Keratinocyte (primary cell): ENCODE measurements at regions not wholly inside any gene's neighbourhood (a gene's known extent, or its start where the extent isn't known, plus 50 kb on each side); places are given as distances from the start of the nearest gene placed in this dataset.

Experiments used
- DNase-seq: peaks from one replicate; pipeline ENCODE4 v3.0.0-alpha.2; 2011; ENCODE audit warnings: low read depth, missing footprints, low spot score
- FAIRE-seq: peaks from 2 replicates; lab custom pipeline; 2011; peaks lifted over from hg19 to GRCh38; lab: Jason Lieb, UNC
- H2AFZ ChIP-seq: 2 replicates; pipeline ENCODE4 v1.6.0; 2012; ENCODE audit warnings: low read length, control low read depth, inconsistent platforms; ENCODE audit not compliant: control insufficient read depth
- H3K27ac ChIP-seq: 2 replicates; pipeline ENCODE4 v1.5.1; 2011; ENCODE audit warnings: low read length; ENCODE audit not compliant: control insufficient read depth, insufficient read depth
- H3K27me3 ChIP-seq: 3 replicates; pipeline ENCODE4 v1.6.0; 2011; ENCODE audit warnings: low read length; ENCODE audit not compliant: control insufficient read depth, insufficient read depth; ENCODE audit errors: extremely low read depth
- H3K36me3 ChIP-seq, 2 experiments: 2 replicates in 1 of 2; 3 replicates in 1 of 2; pipeline ENCODE4 v1.5.1; 2011; ENCODE audit warnings: low read length in 2 of 2, mild to moderate bottlenecking in 1 of 2; ENCODE audit not compliant: control insufficient read depth in 2 of 2, insufficient read depth in 2 of 2; ENCODE audit errors: extremely low read depth in 1 of 2
- H3K4me1 ChIP-seq: 3 replicates; pipeline ENCODE4 v1.5.1; 2011; ENCODE audit warnings: low read length; ENCODE audit not compliant: control insufficient read depth, insufficient read depth; ENCODE audit errors: extremely low read depth
- H3K4me2 ChIP-seq: 3 replicates; pipeline ENCODE4 v1.6.0; 2011; ENCODE audit warnings: low read depth, low read length; ENCODE audit not compliant: control insufficient read depth, insufficient read depth; ENCODE audit errors: extremely low read depth
- H3K4me3 ChIP-seq, 3 experiments: fragments of 200-600 bp in 1 of 3; sonication (generic) in 1 of 3; 2 replicates in 2 of 3; 3 replicates in 1 of 3; pipeline ENCODE4 v1.5.1; 2011 to 2016; ENCODE audit warnings: low read length in 3 of 3, mild to moderate bottlenecking in 3 of 3, control low read depth in 2 of 3, inconsistent platforms in 1 of 3, low read depth in 1 of 3, mixed read lengths in 1 of 3, mixed run types in 1 of 3, moderate library complexity in 1 of 3; ENCODE audit not compliant: control insufficient read depth in 2 of 3, insufficient read depth in 2 of 3; ENCODE audit errors: extremely low read depth in 1 of 3
- H3K79me2 ChIP-seq: 2 replicates; pipeline ENCODE4 v1.6.0; 2012; ENCODE audit warnings: low read length; ENCODE audit not compliant: control insufficient read depth, insufficient read depth
- H3K9ac ChIP-seq: 3 replicates; pipeline ENCODE4 v1.6.0; 2011; ENCODE audit warnings: low read length; ENCODE audit not compliant: control insufficient read depth, insufficient read depth; ENCODE audit errors: extremely low read depth
- H3K9me1 ChIP-seq: 3 replicates; pipeline ENCODE4 v1.6.0; 2011; ENCODE audit warnings: low read length; ENCODE audit not compliant: control insufficient read depth, insufficient read depth; ENCODE audit errors: extremely low read depth
- H3K9me3 ChIP-seq: 2 replicates; pipeline ENCODE4 v1.5.1; 2012; ENCODE audit warnings: low read depth, low read length; ENCODE audit not compliant: control insufficient read depth
- H4K20me1 ChIP-seq: 3 replicates; pipeline ENCODE4 v1.6.0; 2011; ENCODE audit warnings: low read length; ENCODE audit not compliant: control insufficient read depth, insufficient read depth; ENCODE audit errors: extremely low read depth
- EZH2 ChIP-seq: IDR thresholded peaks from one replicate; pipeline ENCODE4 v1.6.1; 2012; ENCODE audit warnings: inconsistent platforms, mild to moderate bottlenecking, low read length, moderate library complexity
- dilution Hi-C: fragments of 300-500 bp; cut with MboI; formaldehyde crosslinking; loops from one replicate; pipeline ENCODE4 v1.7.0; 2020; ENCODE audit warnings: low sequenced_read_pairs; ENCODE audit not compliant: extremely low pct_ligation_motif_present
- TF ChIP-seq, protein P1 (sequence below), 3 experiments: IDR thresholded peaks in 1 of 3; conservative IDR thresholded peaks in 1 of 3; optimal IDR thresholded peaks in 1 of 3; 2 replicates in 2 of 3; 3 replicates in 1 of 3; pipeline versions ENCODE3 to v1.5.1; 2011; ENCODE audit warnings: low read length in 3 of 3, mild to moderate bottlenecking in 3 of 3, moderate library complexity in 2 of 3, control low read depth in 1 of 3, inconsistent platforms in 1 of 3; ENCODE audit not compliant: insufficient read depth in 2 of 3; ENCODE audit errors: extremely low read depth in 1 of 3

GRCh38 chr7:115191526-115191925 lies 269.6 kb downstream of the MDFIC start:
- H3K27me3 ChIP-seq, result no peaks in the 10 kb centered on the region
- TF ChIP-seq EZH2, result no peak
- TF ChIP-seq, protein P1, sequence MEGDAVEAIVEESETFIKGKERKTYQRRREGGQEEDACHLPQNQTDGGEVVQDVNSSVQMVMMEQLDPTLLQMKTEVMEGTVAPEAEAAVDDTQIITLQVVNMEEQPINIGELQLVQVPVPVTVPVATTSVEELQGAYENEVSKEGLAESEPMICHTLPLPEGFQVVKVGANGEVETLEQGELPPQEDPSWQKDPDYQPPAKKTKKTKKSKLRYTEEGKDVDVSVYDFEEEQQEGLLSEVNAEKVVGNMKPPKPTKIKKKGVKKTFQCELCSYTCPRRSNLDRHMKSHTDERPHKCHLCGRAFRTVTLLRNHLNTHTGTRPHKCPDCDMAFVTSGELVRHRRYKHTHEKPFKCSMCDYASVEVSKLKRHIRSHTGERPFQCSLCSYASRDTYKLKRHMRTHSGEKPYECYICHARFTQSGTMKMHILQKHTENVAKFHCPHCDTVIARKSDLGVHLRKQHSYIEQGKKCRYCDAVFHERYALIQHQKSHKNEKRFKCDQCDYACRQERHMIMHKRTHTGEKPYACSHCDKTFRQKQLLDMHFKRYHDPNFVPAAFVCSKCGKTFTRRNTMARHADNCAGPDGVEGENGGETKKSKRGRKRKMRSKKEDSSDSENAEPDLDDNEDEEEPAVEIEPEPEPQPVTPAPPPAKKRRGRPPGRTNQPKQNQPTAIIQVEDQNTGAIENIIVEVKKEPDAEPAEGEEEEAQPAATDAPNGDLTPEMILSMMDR (optimal IDR thresholded peaks at IDR 0.05 in 1 of 3, IDR thresholded peaks at IDR 0.05 in 1 of 3, conservative IDR thresholded peaks at IDR 0.05 in 1 of 3; ENCODE audit: extremely low read depth in 1 of 3, insufficient read depth in 2 of 3, low read length in 3 of 3), result no peak
- no peaks in the 10 kb centered on the region for H3K9me3 ChIP-seq
- no peaks in the 10 kb centered on the region for H3K4me1 ChIP-seq
- H4K20me1 ChIP-seq, result no peaks in the 10 kb centered on the region
- no peaks in the 10 kb centered on the region for H3K79me2 ChIP-seq
- no peaks in the 10 kb centered on the region for H3K36me3 ChIP-seq
- H3K9ac ChIP-seq, result no peak overlapping the region
- no peak overlapping the region for H2AFZ ChIP-seq
- dilution Hi-C loops, result no loop called here
- H3K4me3 ChIP-seq, result no peak overlapping the region
- no peak overlapping the region for H3K27ac ChIP-seq
- DNase-seq (no peak), FAIRE-seq (no peak)
- H3K4me2 ChIP-seq, result no peak overlapping the region
- no peaks in the 10 kb centered on the region for H3K9me1 ChIP-seq

- H3K9me3 ChIP-seq, result no peaks in the 10 kb centered on the region
- H3K9me1 ChIP-seq, result no peaks in the 10 kb centered on the region
- DNase-seq, result no peak
- dilution Hi-C loops, result no loop called here
- H3K4me3 ChIP-seq, result no peak overlapping the region
- no peaks in the 10 kb centered on the region for H3K36me3 ChIP-seq
- no peaks in the 10 kb centered on the region for H3K4me1 ChIP-seq
- H3K27me3 ChIP-seq, result no peaks in the 10 kb centered on the region
- no peak overlapping the region for H3K9ac ChIP-seq
- peak; percentile 39 for FAIRE-seq
- H4K20me1 ChIP-seq, result no peaks in the 10 kb centered on the region
- TF ChIP-seq EZH2, result no peak
- TF ChIP-seq, protein P1 (optimal IDR thresholded peaks at IDR 0.05 in 1 of 3, IDR thresholded peaks at IDR 0.05 in 1 of 3, conservative IDR thresholded peaks at IDR 0.05 in 1 of 3; ENCODE audit: extremely low read depth in 1 of 3, insufficient read depth in 2 of 3, low read length in 3 of 3), result no peak
- no peak overlapping the region for H2AFZ ChIP-seq
- no peak overlapping the region for H3K27ac ChIP-seq
- H3K79me2 ChIP-seq, result no peaks in the 10 kb centered on the region
- H3K4me2 ChIP-seq, result no peak overlapping the region
Observed at GRCh38 chr7:115183431-115184057, 261.6 kb downstream of the MDFIC start.
